ENCODE measurements at regions not wholly inside any gene's neighbourhood (a gene's known extent, or its start where the extent isn't known, plus 50 kb on each side); places are given as distances from the start of the nearest gene placed in this dataset.

DNA sequence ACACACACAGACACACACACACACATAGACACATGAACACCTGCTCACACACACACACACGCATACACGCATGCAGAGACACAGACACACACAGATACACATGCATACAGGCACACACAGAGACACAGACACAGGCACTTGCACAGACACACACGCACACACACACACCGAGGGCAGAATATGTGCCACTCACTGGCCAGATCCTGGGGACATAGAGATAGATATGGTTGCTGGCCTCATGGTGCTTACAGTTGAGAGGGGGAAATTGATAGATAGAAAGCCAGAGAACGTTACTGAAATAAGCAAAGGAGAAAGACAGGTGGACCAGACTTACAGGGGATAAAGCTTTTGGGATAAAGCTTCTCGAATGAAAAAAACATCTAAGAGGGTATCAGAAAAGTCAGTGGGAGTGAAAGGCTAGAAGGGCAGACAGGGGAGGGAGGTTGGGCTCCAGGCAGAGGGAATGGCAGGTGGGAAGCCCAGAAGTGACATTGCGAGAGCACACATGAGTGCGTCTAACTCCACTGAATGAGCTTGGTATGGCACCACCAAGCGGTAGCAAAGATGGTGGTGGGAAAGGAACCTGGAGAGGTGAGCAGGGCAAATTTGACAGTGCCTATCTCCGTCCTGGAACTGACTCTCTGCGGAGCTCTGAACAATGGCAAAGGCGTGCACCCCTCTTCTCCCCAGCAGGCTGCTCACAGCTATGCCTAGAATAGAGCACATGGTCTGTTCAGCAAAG lies 390.1 kb upstream of the TRIB2 start:
- DNase-seq = peak; percentile 15

DNA sequence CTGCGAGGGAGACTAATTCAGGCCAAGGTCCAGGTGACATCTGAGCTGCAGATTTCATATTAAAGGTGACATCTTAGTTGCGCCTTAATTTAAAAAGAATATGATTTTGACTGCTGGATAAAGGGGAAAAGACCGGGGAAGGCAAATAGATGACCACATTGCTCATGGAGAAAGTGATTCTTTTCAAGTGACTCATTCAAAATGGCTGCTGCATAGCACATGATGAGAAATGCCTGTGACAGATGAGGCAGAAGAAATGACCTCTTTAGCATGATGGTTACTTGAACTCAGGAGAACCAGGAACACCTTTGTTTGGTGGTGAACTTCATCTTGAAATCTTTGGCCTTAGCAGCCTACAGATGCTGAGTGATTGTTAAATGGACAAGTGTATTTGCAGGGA lies 385.8 kb upstream of the TRIB2 start:
- DNase-seq = no peak

DNA sequence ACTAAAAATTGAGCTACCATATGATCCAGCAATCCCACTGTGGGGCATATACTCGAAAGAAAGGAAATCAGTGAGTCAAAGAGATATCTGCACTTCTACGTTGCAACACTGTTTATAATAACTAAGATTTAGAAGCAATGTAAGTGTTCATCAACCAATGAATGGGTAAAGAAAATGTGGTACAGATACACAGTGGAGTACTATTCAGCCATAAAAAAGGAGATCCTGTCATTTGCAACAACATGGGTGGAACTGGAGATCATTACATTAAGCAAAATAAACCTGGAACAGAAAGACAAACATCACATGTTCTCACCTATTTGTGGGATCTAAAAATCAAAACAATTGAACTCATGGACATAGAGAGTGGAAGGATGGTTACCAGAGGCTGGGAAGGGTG lies 385.0 kb upstream of the TRIB2 start:
- DNase-seq = no peak

DNA sequence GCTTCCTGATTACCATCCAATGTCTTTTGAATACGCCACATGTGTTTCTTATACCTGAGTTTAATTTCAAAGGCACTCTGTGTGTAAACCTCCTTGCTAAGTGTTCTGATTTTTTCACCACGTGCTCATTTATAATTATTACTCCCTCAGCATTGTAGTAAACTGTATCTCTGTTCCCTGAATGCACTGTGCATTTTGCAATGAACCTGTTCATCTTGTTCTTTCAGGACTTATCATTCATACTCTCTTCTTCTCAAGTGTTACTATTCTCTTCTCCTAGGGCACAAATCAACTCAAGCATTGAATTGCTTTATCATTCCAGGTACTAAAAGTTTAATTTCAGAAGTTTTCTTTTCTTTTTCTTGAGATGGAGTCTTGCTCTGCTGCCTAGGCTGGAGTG lies 383.4 kb upstream of the TRIB2 start:
- no peak for DNase-seq

DNA sequence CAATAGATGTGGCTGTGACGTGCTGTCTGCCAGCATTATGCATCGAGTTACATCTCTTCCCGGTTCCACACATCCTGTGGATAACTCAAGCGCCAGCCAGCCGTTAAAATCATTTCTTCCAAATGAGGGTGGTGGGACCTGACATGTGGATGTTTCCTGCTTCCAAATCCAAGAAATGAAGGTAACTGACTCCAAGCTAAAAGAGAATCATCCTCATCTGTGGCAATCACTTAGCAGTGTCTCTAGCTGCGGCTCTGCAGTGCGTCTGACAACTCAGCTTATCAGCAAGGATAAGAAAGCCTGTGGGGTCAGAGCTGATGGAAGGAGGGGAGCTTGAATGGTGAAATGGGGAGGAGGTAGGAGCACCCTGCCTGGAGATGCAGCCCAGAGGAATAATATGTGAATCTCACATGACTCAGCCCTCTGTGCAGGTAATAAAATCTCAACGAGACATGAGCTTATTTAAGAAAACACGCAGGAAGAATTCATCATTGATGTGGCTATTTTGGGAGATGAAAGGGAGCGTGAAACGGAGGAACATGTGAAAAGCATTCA lies 382.2 kb upstream of the TRIB2 start:
- DNase-seq = no peak

DNA sequence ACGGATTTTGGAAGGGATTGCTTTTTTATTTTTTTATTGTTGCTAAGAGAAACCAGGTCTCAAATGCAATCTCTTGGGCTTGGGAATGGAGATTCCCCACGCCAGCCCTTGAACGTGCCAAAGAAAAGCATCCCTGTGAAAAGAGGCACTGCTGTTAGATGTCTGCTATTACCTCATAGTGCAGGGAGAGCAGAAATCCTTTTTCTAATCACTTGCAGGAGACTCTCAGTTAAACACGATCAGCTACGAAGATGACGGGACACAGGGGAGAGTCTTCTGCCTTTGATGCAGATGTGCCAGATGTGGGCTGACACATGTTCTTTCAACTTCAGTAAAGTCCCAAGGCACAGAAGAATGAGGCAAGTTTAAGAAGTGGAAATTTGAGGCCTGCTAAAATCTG lies 381.6 kb upstream of the TRIB2 start:
- no peak for DNase-seq

DNA sequence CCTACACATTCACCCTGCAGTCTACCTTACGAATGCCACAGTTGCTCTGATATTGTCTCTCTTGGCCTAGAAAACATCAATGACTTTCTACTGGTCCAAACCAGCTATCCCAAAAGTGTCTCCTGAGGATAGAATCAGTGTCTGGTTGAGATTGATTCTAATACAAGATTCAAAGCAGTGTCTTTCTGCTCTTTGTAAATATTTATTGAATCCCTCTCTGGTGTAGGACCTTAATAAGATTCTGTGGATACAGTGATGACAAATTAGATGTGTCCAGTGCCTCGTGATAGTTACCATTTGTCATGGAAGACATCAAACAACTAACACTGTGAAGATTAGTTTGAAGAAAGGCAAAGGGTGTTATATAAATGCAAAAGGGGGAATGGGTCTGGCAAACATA lies 380.7 kb upstream of the TRIB2 start:
- DNase-seq = no peak

DNA sequence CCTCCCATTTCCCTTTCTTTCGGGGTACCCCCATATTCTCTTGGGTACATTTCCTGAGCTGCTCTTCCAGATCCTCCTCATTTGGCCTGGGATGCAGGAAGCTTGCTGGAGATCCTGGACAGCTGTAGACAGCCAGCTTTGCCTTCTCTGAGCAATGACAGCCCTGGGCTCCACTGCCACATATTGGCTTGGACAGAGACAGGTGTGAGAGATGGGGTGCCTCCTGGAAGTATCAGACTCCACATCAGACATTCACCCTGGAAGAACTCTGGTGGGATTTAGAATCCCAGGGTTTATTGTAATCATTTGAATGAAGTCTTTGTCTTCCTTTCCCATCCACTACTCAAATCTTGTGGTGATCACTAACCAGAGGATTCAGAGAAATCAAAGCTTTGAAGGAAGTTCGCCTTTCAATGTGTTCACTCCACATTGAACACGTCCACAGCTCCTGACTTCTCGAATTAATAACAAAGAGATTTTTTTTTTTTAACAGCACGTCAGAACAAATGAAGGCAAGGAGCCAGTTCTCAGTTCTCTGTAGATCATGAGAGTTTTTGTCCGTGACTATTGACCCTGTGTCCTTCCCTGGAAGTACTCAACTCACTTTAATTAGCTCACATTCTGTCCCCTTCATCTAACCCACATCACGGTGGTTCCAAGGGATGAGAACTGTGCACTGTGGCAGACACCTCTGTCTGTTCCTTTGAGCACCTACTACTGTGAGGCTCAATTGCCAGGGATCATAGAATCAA lies 377.6 kb upstream of the TRIB2 start:
- no peak for DNase-seq

DNA sequence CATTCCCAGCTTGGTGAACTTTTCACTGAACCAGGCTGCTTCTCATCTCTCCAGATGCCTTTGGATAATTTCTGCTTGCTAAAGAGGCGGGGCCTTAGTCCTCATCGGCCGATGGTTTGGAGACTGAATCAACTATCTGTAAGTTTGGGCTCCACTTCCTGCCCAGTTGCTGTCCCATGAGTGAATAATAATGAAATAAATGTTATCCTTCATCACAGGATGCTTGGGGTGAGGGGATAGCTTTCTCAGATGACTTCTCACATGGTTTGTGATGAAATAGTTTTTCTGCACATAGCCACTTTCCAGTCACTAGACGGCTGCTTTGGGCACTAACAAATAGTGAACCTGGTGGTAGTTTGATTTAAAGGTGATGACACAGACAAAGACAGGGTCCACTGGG lies 376.6 kb upstream of the TRIB2 start:
- no peak for DNase-seq

DNA sequence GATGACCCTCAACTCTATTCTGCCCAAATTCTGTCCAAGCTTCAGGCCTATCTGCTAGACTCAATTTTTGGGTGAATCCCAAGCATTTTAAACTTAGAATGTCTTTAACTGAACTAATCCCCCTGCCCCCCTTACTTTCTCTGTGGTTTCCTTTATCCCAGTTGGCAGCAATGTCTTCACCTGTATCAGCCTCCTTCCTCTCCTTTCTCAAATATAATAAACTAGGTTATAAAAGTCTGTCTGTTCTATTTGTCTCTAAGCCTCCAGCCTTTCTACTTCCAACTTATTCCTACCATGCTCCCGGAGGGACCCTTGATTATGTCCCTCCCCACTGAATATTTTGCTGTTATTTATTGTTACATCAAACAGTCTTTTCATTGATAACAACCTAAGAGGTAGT lies 375.5 kb upstream of the TRIB2 start:
- no peak for DNase-seq

DNA sequence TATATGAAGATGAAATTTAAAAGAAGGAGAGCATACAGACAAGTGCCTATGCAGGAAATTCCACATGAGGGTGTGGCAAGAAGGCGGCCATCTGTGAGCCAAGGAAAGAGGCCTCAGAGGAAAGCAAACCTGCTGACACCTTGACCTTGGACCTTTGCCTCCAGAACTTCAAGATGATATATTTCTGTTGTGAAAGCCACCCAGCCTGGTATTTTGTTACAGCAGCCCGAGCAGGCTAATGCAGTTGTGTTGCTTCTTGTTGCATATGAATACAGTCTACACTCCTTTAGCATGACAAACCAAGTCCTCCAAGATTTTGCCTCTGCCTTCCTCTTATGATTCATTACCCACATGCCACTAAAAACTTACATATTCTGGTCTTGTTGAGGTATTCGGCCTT lies 374.8 kb upstream of the TRIB2 start:
- no peak for DNase-seq

DNA sequence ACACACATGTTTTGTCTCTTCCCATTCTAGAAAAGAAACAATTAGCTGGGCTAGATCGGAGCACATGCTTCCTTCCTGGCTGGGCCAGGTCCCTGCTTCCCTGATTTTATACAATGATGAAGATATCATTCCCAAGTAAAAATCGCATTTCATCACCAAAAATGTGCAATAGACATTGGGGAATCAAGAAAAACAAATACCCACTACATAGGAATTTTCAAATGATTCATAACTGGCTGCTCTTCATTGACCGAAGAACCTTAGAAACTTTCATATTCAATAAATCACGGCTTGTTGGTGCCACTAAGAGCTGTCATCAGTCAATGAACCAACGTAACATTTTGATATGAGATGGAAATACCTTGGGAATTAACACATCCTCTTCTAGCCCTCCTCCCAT lies 373.6 kb upstream of the TRIB2 start:
- DNase-seq = no peak

DNA sequence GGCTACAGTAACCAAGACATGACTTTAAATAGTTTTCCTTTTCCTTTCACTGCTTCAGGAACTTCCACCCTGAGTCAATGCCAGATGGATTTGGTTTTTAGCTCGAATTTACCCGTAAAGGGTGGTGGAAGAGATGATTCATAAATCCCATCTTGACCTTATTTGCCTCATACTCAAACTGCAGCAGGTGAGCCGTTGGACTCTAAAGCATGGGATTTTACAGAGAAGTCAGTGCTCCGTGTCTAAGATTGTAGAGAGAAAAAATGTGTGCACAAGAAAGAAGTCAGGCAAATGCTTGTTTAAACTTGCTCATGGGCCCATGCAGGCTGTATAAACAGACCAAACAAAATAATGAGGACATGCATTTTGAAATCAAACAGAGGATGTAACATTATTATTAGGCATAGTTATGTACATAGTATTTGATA lies 369.7 kb upstream of the TRIB2 start:
- no peak for DNase-seq

DNA sequence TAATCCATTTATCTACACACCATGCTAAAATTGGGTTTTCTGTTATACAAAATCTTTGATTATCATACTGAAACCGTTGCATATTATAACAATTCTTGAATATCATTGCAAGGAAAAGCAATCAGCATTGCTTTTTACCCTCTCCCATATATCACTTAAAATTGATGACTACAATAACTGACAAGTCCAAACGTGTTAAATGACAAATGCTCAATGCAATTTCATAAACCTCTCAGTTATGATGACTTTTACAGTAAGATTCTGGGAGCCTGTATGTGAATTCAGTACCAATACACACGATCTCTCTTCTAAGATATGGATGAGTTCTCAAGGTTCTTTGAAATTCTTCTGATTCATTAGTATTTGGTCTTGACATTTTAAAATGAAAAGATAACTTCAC lies 368.5 kb upstream of the TRIB2 start:
- DNase-seq = no peak

DNA sequence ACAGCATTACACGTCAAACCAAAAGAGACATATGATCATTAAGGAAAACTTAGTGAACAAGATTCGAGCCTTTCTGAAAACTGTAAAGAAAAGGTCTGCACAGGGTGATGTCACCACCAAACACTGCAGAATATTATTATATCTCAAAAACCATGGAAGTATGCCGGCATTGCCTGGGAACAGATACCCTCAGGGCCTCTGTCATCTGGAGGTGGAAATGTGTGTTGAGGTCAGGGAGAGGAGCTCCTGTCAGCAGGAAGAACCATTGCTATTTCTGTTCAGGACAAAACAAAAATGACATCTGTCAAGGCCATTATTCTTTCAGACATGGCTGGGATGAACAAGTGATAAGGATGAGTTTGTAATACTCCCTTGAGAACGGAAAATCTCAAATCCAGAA lies 365.9 kb upstream of the TRIB2 start:
- DNase-seq = no peak

DNA sequence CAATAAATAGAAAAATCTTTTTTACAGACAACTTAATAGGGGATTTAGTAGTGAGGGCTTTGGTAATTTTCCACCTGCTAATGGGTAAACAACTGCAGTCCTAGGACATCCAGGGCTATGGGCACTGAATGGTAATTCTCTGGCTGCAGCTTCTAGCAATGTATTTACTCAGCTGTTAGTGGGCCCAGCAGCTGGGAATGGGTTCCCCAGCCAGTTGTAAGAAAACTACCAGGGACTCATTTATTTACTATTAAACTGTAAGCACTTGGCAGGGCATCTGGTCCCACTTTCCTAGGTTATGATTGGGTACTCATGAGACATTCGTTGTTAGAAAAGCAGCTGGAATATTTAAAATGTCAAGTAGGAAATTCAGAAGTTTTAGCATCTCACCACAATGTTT lies 363.8 kb upstream of the TRIB2 start:
- no peak for DNase-seq

DNA sequence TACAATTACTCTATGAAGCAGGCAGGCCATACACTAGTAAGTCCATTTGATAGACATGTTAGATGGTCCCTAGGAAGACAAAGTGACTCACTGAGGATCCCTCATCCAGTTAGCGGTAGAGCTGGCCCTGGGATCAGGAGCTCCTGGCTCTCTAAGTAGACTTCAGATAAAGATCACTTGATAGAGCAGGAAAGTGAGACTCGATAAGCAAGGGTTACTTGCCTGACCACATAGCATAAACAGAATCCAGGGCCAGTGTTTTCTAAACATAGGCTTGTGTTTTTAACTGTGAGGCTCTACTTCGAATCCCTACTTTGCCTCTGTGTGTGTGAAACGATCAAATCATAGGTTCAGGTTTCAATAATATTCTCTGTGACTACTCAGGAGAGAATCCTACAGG lies 355.2 kb upstream of the TRIB2 start:
- no peak for DNase-seq

DNA sequence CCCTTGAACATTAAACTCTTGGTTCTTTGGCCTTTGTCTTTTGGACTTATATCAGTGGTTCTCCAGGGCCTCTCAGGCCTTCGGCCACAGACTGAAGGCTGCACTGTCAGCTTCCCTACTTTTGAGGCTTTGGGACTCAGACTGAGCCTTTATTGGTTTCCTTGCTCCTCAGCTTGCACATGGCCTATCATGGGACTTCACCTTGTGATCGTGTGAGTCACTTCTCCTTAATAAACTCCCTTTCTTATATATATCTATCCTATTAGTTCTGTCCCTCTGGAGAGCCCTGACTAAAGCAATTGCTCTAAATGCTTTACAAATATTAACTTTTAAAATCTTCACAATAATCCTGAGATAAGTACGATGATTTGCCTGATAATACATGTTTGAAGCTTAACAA lies 353.6 kb upstream of the TRIB2 start:
- no peak for DNase-seq

DNA sequence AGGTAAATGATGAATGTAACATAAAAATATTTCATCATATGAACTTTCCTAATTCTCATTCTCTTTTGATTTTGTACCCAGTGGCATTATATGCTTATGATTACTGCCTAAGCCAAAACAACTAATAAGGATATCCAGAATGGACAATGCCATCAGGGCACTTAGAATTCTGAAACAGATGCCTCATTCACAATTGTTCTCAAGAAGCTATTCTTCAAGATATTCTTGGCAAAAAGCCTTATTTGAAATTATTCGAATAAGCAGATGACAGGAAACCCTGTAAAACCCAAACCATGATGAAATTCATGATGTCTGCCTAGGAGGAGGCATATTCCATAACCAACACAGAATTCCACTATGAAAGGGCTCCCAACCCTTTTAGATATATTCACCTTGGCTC lies 353.2 kb upstream of the TRIB2 start:
- no peak for DNase-seq

DNA sequence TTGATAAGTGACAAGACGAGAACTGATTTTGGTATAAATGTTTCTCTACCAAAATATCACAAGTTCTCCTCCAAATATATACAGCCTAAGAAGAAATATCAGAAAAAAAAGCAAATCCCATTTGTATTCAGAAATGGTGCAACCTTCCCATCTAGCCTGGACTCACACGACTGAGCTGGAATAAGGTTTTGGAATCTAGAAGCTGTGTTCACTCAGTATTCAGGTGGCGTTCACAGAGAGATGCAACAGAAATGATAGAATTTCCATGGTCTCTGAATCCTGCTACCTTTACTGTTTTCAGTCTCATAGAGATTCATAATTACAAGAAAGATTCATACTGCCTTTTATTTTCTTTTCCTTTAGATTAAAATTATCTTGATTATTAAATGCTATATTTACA lies 347.2 kb upstream of the TRIB2 start:
- DNase-seq = no peak

DNA sequence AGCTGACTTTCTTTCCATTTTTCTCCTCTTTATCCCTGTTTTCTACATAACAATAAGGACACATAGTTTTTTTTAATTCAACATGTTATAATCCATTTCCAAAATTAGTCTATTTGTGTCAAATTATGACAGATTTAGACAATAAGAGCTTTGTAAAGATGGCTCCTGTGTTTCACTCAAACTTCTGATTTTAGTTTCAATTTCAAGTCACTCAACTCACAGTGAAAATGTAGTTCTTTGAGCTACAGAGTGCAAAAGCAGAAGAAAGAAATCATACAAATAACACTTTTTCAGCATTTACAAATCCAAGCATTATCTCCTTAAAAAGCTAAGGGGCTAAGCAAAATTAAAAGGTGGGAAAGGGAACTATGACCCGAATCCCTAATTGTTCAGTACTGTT lies 340.7 kb upstream of the TRIB2 start:
- DNase-seq = no peak

DNA sequence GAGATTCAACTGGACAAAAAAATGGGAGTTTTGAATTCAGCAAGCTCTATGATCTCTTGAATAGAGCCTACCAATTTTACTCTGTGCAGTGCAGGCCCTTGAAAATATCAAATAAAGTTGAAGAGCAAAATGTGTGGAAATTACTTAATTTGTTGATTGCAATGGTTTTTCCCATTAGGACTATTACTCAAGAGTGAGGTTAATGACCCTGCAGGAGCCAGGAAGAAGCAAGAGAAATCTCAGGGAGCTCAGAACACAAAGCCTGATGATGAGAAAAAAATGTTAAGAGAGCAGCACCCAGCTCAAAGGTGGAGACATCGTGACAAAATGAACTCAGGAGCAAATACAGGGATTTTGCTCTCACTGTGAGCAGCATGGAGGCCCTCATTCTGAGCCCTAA lies 337.6 kb upstream of the TRIB2 start:
- no peak for DNase-seq

DNA sequence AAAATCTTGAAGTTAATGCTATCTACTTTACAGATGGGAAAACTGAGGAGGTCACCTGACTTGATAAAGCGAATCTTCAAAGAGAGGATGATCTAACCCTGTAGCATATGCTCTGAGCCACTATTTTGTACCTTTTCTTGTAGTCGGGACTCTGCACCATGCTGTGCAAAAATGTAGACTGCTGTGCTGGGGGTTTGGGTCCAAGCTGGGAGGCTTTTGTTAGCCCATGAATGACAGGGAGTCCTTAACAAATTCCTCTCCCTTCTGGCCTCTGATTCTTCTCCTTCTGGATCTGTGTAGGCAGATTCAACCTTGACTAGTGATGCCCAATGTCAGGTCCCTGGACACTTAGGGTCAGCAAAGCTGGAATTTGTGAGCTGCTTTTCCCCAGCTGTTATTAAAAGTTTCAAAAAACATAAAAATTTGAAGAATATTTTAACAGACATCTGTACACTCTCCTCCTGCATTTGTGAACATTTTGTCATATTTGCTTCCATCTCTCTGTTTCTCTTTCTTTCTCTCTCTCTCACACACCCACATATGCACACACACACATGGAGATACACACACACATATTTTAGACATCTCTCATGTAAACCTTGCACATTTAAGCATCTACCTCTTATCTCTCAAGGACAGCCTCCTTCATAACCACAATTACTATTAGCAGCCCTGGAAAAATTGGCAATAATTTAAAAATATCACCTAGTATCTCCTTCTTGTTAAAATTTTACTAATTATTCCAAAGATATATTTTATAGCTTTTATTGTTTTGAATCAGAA lies 335.0 kb upstream of the TRIB2 start:
- DNase-seq = no peak

DNA sequence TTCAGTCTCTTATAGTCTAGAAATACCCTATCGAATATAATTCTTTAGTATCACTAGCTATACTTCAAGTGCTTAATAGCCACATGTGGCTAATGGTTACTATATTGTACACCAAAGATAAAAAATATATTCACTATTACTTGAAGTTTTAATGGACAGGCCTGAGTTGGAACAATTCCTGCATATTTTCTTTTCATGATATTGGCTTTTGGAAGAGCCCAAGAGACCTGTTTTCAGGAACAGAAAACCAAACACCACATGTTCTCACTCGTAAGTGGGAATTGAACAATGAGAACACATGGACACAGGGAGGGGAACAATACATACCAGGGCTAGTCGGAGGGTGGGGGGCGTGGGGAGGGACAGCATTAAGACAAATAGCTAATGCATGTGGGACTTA lies 334.4 kb upstream of the TRIB2 start:
- no peak for DNase-seq

Measured in activated CD4-positive, alpha-beta T cell treated with anti-CD3 and anti-CD28 coated beads for 48 hours (primary cell).